HCT116 (cell line): ENCODE measurements at regions not wholly inside any gene's neighbourhood (a gene's known extent, or its start where the extent isn't known, plus 50 kb on each side); places are given as distances from the start of the nearest gene placed in this dataset.

ENCODE experiments used
- ATAC-seq: fragments of 200-7000 bp; cut with Tn5 transposase; 2 replicates; pipeline ENCODE4 v1.9.1; 2020; ENCODE audit warnings: mild to moderate bottlenecking, moderate library complexity
- BruUV-seq: library from RNA; stranded (reverse); fragments of 400-500 nt; replicated peaks from 2 replicates; lab custom pipeline; 2021; lab: Mats Ljungman, UMichigan
- CTCF ChIA-PET: fragments of 300-600 bp; sonication (Branson Sonifier 250); formaldehyde crosslinking; loops from one replicate; lab custom pipeline; 2021; ENCODE audit warnings: antibody characterized with exemption; lab: Charles Lee
- POLR2A ChIA-PET: fragments of 300-600, 350-600 bp; sonication (Branson Sonifier 250); formaldehyde crosslinking; loops from one replicate; lab custom pipeline; 2021; ENCODE audit warnings: antibody characterized with exemption; lab: Charles Lee
- RAD21 ChIA-PET, 2 experiments: fragments of 300-600 bp; sonication (Branson Sonifier 250); formaldehyde crosslinking; loops; one replicate each; lab custom pipeline; 2023; ENCODE audit warnings: low total read pairs in 2 of 2; ENCODE audit not compliant: uncharacterized antibody in 2 of 2, unreplicated experiment in 2 of 2, low non-redundant PET in 1 of 2; lab: Charles Lee
- DNase-seq: peaks from one replicate; pipeline ENCODE4 v3.0.0-alpha.2; 2010; ENCODE audit warnings: low read depth, low spot score
- H2AFZ ChIP-seq: fragments of 200-600 bp; shearing (Covaris generic), sonication (generic); 2 replicates; pipeline ENCODE4 v1.6.1; 2017; ENCODE audit warnings: low read depth, mixed run types, mixed read lengths, antibody characterized with exemption, low read length; ENCODE audit not compliant: poor library complexity, severe bottlenecking
- H3K27ac ChIP-seq: 2 replicates; pipeline ENCODE4 v1.5.1; 2012; ENCODE audit warnings: low read depth, low read length
- H3K27me3 ChIP-seq: fragments of 200-600 bp; sonication (generic); 2 replicates; pipeline ENCODE4 v1.6.1; 2016; ENCODE audit warnings: mixed run types, low read length, mixed read lengths; ENCODE audit not compliant: insufficient read depth
- H3K36me3 ChIP-seq, 2 experiments: fragments of 200-500 bp in 1 of 2; fragments of 200-600 bp in 1 of 2; sonication (Bioruptor generic) in 1 of 2; sonication (generic) in 1 of 2; 2 replicates each; pipeline versions ENCODE4 v1.5.1 to v1.6.1; 2014 to 2016; ENCODE audit warnings: low read length in 2 of 2, inconsistent platforms in 1 of 2, mixed read lengths in 1 of 2, mixed run types in 1 of 2; ENCODE audit not compliant: insufficient read depth in 2 of 2, control insufficient read depth in 1 of 2
- H3K4me1 ChIP-seq, 2 experiments: fragments of 200-600 bp in 1 of 2; sonication (generic) in 1 of 2; 2 replicates each; pipeline versions ENCODE4 v1.5.1 to v1.6.1; 2012 to 2017; ENCODE audit warnings: low read length in 2 of 2, inconsistent platforms in 1 of 2, mild to moderate bottlenecking in 1 of 2, mixed read lengths in 1 of 2, mixed run types in 1 of 2, moderate library complexity in 1 of 2; ENCODE audit not compliant: insufficient read depth in 2 of 2, control insufficient read depth in 1 of 2
- H3K4me2 ChIP-seq: fragments of 200-600 bp; sonication (generic); 2 replicates; pipeline ENCODE4 v1.6.1; 2017; ENCODE audit warnings: mixed run types, low read length, mixed read lengths
- H3K4me3 ChIP-seq, 2 experiments: fragments of 200-600 bp in 1 of 2; sonication (generic) in 1 of 2; replicated peaks in 1 of 2; 2 replicates each; pipeline ENCODE4 v1.5.1; 2011 to 2016; ENCODE audit warnings: low read length in 2 of 2, control low read depth in 1 of 2, low read depth in 1 of 2, mild to moderate bottlenecking in 1 of 2, mixed read lengths in 1 of 2, mixed run types in 1 of 2
- H3K79me2 ChIP-seq: fragments of 200-600 bp; sonication (generic); 2 replicates; pipeline ENCODE4 v1.6.1; 2017; ENCODE audit warnings: mild to moderate bottlenecking, mixed run types, low read length, moderate library complexity, mixed read lengths; ENCODE audit not compliant: insufficient read depth
- H3K9ac ChIP-seq: fragments of 200-600 bp; sonication (generic); 2 replicates; pipeline ENCODE4 v1.6.1; 2016; ENCODE audit warnings: low read length, mixed read lengths
- H3K9me2 ChIP-seq: fragments of 200-600 bp; sonication (generic), shearing (Covaris generic); 2 replicates; pipeline ENCODE4 v1.6.1; 2017; ENCODE audit warnings: mixed run types, mild to moderate bottlenecking, moderate library complexity; ENCODE audit not compliant: insufficient read depth
- H3K9me3 ChIP-seq, 2 experiments: fragments of 200-500 bp in 1 of 2; fragments of 200-600 bp in 1 of 2; sonication (Bioruptor generic) in 1 of 2; sonication (generic) in 1 of 2; 2 replicates each; pipeline ENCODE4 v1.6.1; 2014 to 2017; ENCODE audit warnings: low read length in 2 of 2, mixed read lengths in 2 of 2, inconsistent platforms in 1 of 2, low read depth in 1 of 2, mild to moderate bottlenecking in 1 of 2, mixed run types in 1 of 2, moderate library complexity in 1 of 2; ENCODE audit not compliant: control insufficient read depth in 1 of 2, insufficient read depth in 1 of 2
- H4K20me1 ChIP-seq: fragments of 200-600 bp; sonication (generic), shearing (Covaris generic); 2 replicates; pipeline ENCODE4 v1.6.1; 2017; ENCODE audit warnings: mixed run types, mild to moderate bottlenecking, moderate library complexity; ENCODE audit not compliant: insufficient read depth
- CEBPB ChIP-seq: IDR thresholded peaks from 2 replicates; pipeline ENCODE4 v1.6.1; 2012; ENCODE audit warnings: low read depth
- EZH2 ChIP-seq: fragments of 200-600 bp; sonication (generic); IDR thresholded peaks from 2 replicates; pipeline ENCODE4 v1.6.1; 2017; ENCODE audit warnings: antibody characterized with exemption, mixed run types
- EZH2phosphoT487 ChIP-seq: fragments of 200-600 bp; IDR thresholded peaks from 2 replicates; pipeline ENCODE4 v1.6.1; 2018; ENCODE audit warnings: antibody characterized with exemption, borderline replicate concordance
- RAD21 ChIP-seq: IDR thresholded peaks from 2 replicates; pipeline ENCODE4 v1.6.1; 2012; ENCODE audit warnings: low read depth, mild to moderate bottlenecking
- YY1 ChIP-seq: IDR thresholded peaks from 2 replicates; pipeline ENCODE4 v1.6.1; 2011; ENCODE audit warnings: low read length, low read depth, moderate library complexity, mild to moderate bottlenecking; ENCODE audit not compliant: insufficient replicate concordance; ENCODE audit errors: extremely low read depth
- ZNF274 ChIP-seq: fragments of 200-500 bp; sonication (Bioruptor generic); IDR thresholded peaks from 2 replicates; pipeline ENCODE4 v1.6.1; 2014; ENCODE audit warnings: mild to moderate bottlenecking, low read depth, low read length, inconsistent platforms
- intact Hi-C: fragments of 100-400 bp; cut with micrococcal nuclease; formaldehyde crosslinking; loops from 2 replicates; pipeline ENCODE4 v1.10.0; 2022
- TF ChIP-seq, protein P1 (sequence below): IDR thresholded peaks from 2 replicates; pipeline ENCODE4 v1.6.1; 2012; ENCODE audit warnings: low read depth

DNA sequence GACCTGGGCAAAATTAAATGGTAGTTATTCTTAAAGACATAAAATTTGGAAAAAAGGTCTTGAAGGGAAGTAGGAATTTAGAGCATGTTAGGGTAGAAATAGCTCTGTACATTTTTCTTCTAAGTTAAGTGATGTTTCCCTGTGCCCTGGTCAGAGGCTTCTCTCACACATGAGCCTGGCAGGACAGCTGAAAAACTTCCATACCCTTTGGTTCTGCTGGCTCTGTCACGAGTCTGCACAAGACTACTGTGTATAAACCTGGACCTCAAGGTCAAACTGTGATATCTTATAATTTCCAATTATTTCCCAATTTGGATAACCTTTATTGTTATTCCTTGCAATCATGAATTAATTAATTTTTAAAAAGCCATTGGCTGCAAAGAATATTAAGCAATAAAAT is 664.7 kb downstream of the BCL11A start:
- no peaks in the 10 kb centered on the region for H3K36me3 ChIP-seq
- ATAC-seq (no peak), DNase-seq (no peak)
- TF ChIP-seq CEBPB = no peak
- no peak for TF ChIP-seq YY1
- no peak for TF ChIP-seq RAD21
- no peak for TF ChIP-seq EZH2
- no peak for TF ChIP-seq EZH2phosphoT487
- TF ChIP-seq, protein P1, sequence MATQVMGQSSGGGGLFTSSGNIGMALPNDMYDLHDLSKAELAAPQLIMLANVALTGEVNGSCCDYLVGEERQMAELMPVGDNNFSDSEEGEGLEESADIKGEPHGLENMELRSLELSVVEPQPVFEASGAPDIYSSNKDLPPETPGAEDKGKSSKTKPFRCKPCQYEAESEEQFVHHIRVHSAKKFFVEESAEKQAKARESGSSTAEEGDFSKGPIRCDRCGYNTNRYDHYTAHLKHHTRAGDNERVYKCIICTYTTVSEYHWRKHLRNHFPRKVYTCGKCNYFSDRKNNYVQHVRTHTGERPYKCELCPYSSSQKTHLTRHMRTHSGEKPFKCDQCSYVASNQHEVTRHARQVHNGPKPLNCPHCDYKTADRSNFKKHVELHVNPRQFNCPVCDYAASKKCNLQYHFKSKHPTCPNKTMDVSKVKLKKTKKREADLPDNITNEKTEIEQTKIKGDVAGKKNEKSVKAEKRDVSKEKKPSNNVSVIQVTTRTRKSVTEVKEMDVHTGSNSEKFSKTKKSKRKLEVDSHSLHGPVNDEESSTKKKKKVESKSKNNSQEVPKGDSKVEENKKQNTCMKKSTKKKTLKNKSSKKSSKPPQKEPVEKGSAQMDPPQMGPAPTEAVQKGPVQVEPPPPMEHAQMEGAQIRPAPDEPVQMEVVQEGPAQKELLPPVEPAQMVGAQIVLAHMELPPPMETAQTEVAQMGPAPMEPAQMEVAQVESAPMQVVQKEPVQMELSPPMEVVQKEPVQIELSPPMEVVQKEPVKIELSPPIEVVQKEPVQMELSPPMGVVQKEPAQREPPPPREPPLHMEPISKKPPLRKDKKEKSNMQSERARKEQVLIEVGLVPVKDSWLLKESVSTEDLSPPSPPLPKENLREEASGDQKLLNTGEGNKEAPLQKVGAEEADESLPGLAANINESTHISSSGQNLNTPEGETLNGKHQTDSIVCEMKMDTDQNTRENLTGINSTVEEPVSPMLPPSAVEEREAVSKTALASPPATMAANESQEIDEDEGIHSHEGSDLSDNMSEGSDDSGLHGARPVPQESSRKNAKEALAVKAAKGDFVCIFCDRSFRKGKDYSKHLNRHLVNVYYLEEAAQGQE = no peak
- TF ChIP-seq ZNF274 = no peak
- CTCF ChIA-PET = no interaction called here
- H3K9me2 ChIP-seq = no peaks in the 10 kb centered on the region
- no peak overlapping the region for H3K9ac ChIP-seq
- H3K4me2 ChIP-seq = no peak overlapping the region
- H4K20me1 ChIP-seq = no peaks in the 10 kb centered on the region
- H3K79me2 ChIP-seq = no peaks in the 10 kb centered on the region
- H3K27ac ChIP-seq = no peak overlapping the region
- no peaks in the 10 kb centered on the region for H3K9me3 ChIP-seq
- POLR2A ChIA-PET = no interaction called here
- intact Hi-C loops = no loop called here
- no peaks in the 10 kb centered on the region for H3K4me1 ChIP-seq
- H3K27me3 ChIP-seq = 0 out of 2 replicates have a peak, but pooled peaks cover under 1% of the 10 kb centered on the region
- no TSS peak for BruUV-seq
- no peak overlapping the region for H3K4me3 ChIP-seq
- RAD21 ChIA-PET = no interaction called here
- no peak overlapping the region for H2AFZ ChIP-seq
